H1 (cell line): ENCODE measurements at regions not wholly inside any gene's neighbourhood (a gene's known extent, or its start where the extent isn't known, plus 50 kb on each side); places are given as distances from the start of the nearest gene placed in this dataset.

Experiments
- CTCF ChIA-PET: fragments of 300-600 bp; sonication (Branson Sonifier 250); formaldehyde crosslinking; loops from one replicate; lab custom pipeline; 2021; ENCODE audit not compliant: partially characterized antibody; lab: Charles Lee
- POLR2A ChIA-PET: fragments of 300-600 bp; sonication (Branson Sonifier 250); formaldehyde crosslinking; loops from one replicate; lab custom pipeline; 2021; ENCODE audit warnings: inconsistent platforms; ENCODE audit not compliant: partially characterized antibody; lab: Charles Lee
- DNase-seq, 2 experiments: peaks; one replicate each; pipeline versions ENCODE4 v3.0.0 to v3.0.0-alpha.2; 2010 to 2022; ENCODE audit warnings: low spot score in 2 of 2, low read depth in 1 of 2, mixed read lengths in 1 of 2
- FAIRE-seq: peaks from 2 replicates; lab custom pipeline; 2011; peaks lifted over from hg19 to GRCh38; lab: Jason Lieb, UNC
- H2AFZ ChIP-seq: 2 replicates; pipeline ENCODE4 v1.8.1; 2012; ENCODE audit warnings: low read length, inconsistent platforms
- H2AK5ac ChIP-seq: 2 replicates; pipeline ENCODE4 v1.6.1; 2013; ENCODE audit warnings: low read depth, low read length
- H2BK120ac ChIP-seq: replicated peaks from 2 replicates; pipeline ENCODE3; 2013; ENCODE audit warnings: low read depth, low read length, inconsistent platforms
- H2BK12ac ChIP-seq: 2 replicates; pipeline ENCODE4 v1.6.1; 2013; ENCODE audit warnings: low read depth, low read length
- H2BK15ac ChIP-seq: 2 replicates; pipeline ENCODE4 v1.6.1; 2013; ENCODE audit warnings: low read length
- H2BK20ac ChIP-seq: 2 replicates; pipeline ENCODE4 v1.6.1; 2013; ENCODE audit warnings: low read length
- H2BK5ac ChIP-seq: 2 replicates; pipeline ENCODE4 v1.6.1; 2013; ENCODE audit warnings: low read depth, low read length
- H3K14ac ChIP-seq: 2 replicates; pipeline ENCODE4 v1.6.1; 2013; ENCODE audit warnings: inconsistent platforms; ENCODE audit not compliant: insufficient read length
- H3K18ac ChIP-seq: 2 replicates; pipeline ENCODE4 v1.6.1; 2013; ENCODE audit warnings: low read length; ENCODE audit errors: extremely low read depth
- H3K23ac ChIP-seq: 2 replicates; pipeline ENCODE4 v1.6.1; 2013; ENCODE audit warnings: inconsistent platforms; ENCODE audit not compliant: insufficient read length
- H3K23me2 ChIP-seq: 2 replicates; pipeline ENCODE4 v1.6.1; 2013; ENCODE audit warnings: low read depth, low read length
- H3K27ac ChIP-seq: 2 replicates; pipeline ENCODE4 v1.6.1; 2011; ENCODE audit warnings: low read depth, low read length, inconsistent platforms
- H3K27me3 ChIP-seq, 4 experiments: replicated peaks in 1 of 4; 1 replicate in 1 of 4; 2 replicates in 3 of 4; pipeline versions ENCODE4 v1.6.1 to v1.8.1; 2011 to 2013; ENCODE audit warnings: low read length in 3 of 4, mild to moderate bottlenecking in 3 of 4, inconsistent platforms in 2 of 4, mixed read lengths in 2 of 4, moderate library complexity in 1 of 4; ENCODE audit not compliant: control insufficient read depth in 3 of 4, insufficient read depth in 3 of 4; ENCODE audit errors: extremely low read depth in 1 of 4
- H3K36me3 ChIP-seq, 4 experiments: 2 replicates each; pipeline versions ENCODE4 v1.6.1 to v1.8.1; 2011 to 2013; ENCODE audit warnings: mild to moderate bottlenecking in 4 of 4, low read length in 3 of 4, moderate library complexity in 2 of 4, control low read depth in 1 of 4, inconsistent platforms in 1 of 4; ENCODE audit not compliant: insufficient read depth in 4 of 4, control insufficient read depth in 2 of 4
- H3K4ac ChIP-seq: replicated peaks from 2 replicates; pipeline ENCODE3; 2013; ENCODE audit warnings: low read length, low read depth, mixed read lengths, inconsistent platforms; ENCODE audit not compliant: insufficient read length
- H3K4me1 ChIP-seq, 4 experiments: replicated peaks in 1 of 4; 1 replicate in 1 of 4; 2 replicates in 3 of 4; pipeline versions ENCODE4 v1.6.1 to v1.8.1; 2011 to 2013; ENCODE audit warnings: low read length in 3 of 4, inconsistent platforms in 2 of 4, mixed read lengths in 1 of 4; ENCODE audit not compliant: insufficient read depth in 4 of 4, control insufficient read depth in 3 of 4
- H3K4me2 ChIP-seq, 2 experiments: 2 replicates each; pipeline versions ENCODE4 v1.6.1 to v1.8.1; 2011 to 2013; ENCODE audit warnings: low read depth in 2 of 2, low read length in 2 of 2, control low read depth in 1 of 2, inconsistent platforms in 1 of 2, mild to moderate bottlenecking in 1 of 2; ENCODE audit not compliant: insufficient read depth in 1 of 2
- H3K4me3 ChIP-seq, 4 experiments: fragments of 200-600, 300-600 bp in 1 of 4; sonication (generic), shearing (Covaris generic), sonication (Bioruptor Twin) in 1 of 4; 2 replicates each; pipeline versions ENCODE4 v1.5.1 to v1.8.1; 2011 to 2016; ENCODE audit warnings: low read length in 4 of 4, low read depth in 3 of 4, control low read depth in 2 of 4, inconsistent platforms in 2 of 4, mild to moderate bottlenecking in 2 of 4, mixed read lengths in 1 of 4, moderate library complexity in 1 of 4; ENCODE audit not compliant: insufficient read depth in 2 of 4; ENCODE audit errors: extremely low read depth in 1 of 4
- H3K56ac ChIP-seq: replicated peaks from 2 replicates; pipeline ENCODE3; 2013; ENCODE audit warnings: low read depth, mild to moderate bottlenecking, mixed read lengths, low read length, inconsistent platforms; ENCODE audit not compliant: insufficient read length
- H3K79me1 ChIP-seq: 2 replicates; pipeline ENCODE4 v1.6.1; 2013; ENCODE audit warnings: low read depth, low read length, control low read depth
- H3K79me2 ChIP-seq, 2 experiments: 2 replicates each; pipeline versions ENCODE4 v1.6.1 to v1.8.1; 2012 to 2013; ENCODE audit warnings: low read length in 2 of 2, mild to moderate bottlenecking in 2 of 2, inconsistent platforms in 1 of 2; ENCODE audit not compliant: insufficient read depth in 2 of 2, control insufficient read depth in 1 of 2
- H3K9ac ChIP-seq, 4 experiments: replicated peaks in 1 of 4; 1 replicate in 1 of 4; 2 replicates in 3 of 4; pipeline versions ENCODE4 v1.6.1 to v1.8.1; 2011 to 2013; ENCODE audit warnings: low read depth in 3 of 4, low read length in 3 of 4, control low read depth in 2 of 4, mild to moderate bottlenecking in 2 of 4, moderate library complexity in 2 of 4, inconsistent platforms in 1 of 4; ENCODE audit errors: extremely low read depth in 1 of 4
- H3K9me3 ChIP-seq, 2 experiments: 2 replicates each; pipeline versions ENCODE4 v1.6.1 to v1.8.1; 2012 to 2013; ENCODE audit warnings: mild to moderate bottlenecking in 2 of 2, moderate library complexity in 2 of 2, control low read depth in 1 of 2, inconsistent platforms in 1 of 2, low read depth in 1 of 2, low read length in 1 of 2, mixed read lengths in 1 of 2; ENCODE audit not compliant: insufficient read depth in 2 of 2
- H4K20me1 ChIP-seq, 2 experiments: replicated peaks in 1 of 2; 2 replicates each; pipeline versions ENCODE3 to v1.8.1; 2011 to 2013; ENCODE audit warnings: inconsistent platforms in 2 of 2, low read length in 2 of 2, mild to moderate bottlenecking in 1 of 2; ENCODE audit not compliant: insufficient read depth in 2 of 2, control insufficient read depth in 1 of 2
- H4K5ac ChIP-seq: 2 replicates; pipeline ENCODE4 v1.6.1; 2013; ENCODE audit warnings: low read length, low read depth, mixed read lengths, inconsistent platforms; ENCODE audit not compliant: insufficient read length
- H4K8ac ChIP-seq: 2 replicates; pipeline ENCODE4 v1.8.0; 2013; ENCODE audit warnings: mild to moderate bottlenecking, moderate library complexity, low read length, inconsistent platforms; ENCODE audit not compliant: insufficient read depth; ENCODE audit errors: extremely low read depth
- H4K91ac ChIP-seq: replicated peaks from 2 replicates; pipeline ENCODE3; 2013; ENCODE audit warnings: low read length, mixed read lengths, inconsistent platforms; ENCODE audit not compliant: insufficient read length
- ATF3 ChIP-seq: IDR thresholded peaks from 2 replicates; pipeline ENCODE4 v1.6.1; 2011; ENCODE audit warnings: low read depth, mild to moderate bottlenecking, low read length; ENCODE audit not compliant: insufficient read depth
- BRCA1 ChIP-seq: IDR thresholded peaks from 2 replicates; pipeline ENCODE4 v1.6.1; 2012; ENCODE audit warnings: low read depth, low read length, improper control_type of control experiment
- CBX8 ChIP-seq: fragments of 300-800, 300-1000 bp; sonication (generic); IDR thresholded peaks from 2 replicates; pipeline ENCODE4 v1.7.1; 2016; ENCODE audit warnings: low read depth, low read length, borderline replicate concordance
- CHD1 ChIP-seq: IDR thresholded peaks from 2 replicates; pipeline ENCODE4 v1.6.1; 2012; ENCODE audit warnings: low read depth, low read length, improper control_type of control experiment
- EGR1 ChIP-seq: IDR thresholded peaks from 2 replicates; pipeline ENCODE4 v1.6.1; 2011; ENCODE audit warnings: low read depth, low read length, borderline replicate concordance
- FOSL1 ChIP-seq: IDR thresholded peaks from 2 replicates; pipeline ENCODE4 v1.6.1; 2011; ENCODE audit warnings: mild to moderate bottlenecking, low read depth, low read length, moderate library complexity; ENCODE audit not compliant: insufficient read depth
- KDM1A ChIP-seq: fragments of 200-600, 300-600 bp; sonication (generic); IDR thresholded peaks from 2 replicates; pipeline ENCODE4 v1.7.1; 2016; ENCODE audit warnings: mild to moderate bottlenecking, low read length, borderline replicate concordance
- POLR2A ChIP-seq, 2 experiments: IDR thresholded peaks; 1 replicate in 1 of 2; 2 replicates in 1 of 2; pipeline ENCODE4 v1.6.1; 2011; ENCODE audit warnings: low read depth in 2 of 2, low read length in 2 of 2, mild to moderate bottlenecking in 2 of 2; ENCODE audit errors: control extremely low read depth in 1 of 2
- POLR2AphosphoS5 ChIP-seq: IDR thresholded peaks from 2 replicates; pipeline ENCODE4 v1.6.1; 2011; ENCODE audit warnings: low read depth, low read length
- POU5F1 ChIP-seq: IDR thresholded peaks from 2 replicates; pipeline ENCODE4 v1.6.1; 2011; ENCODE audit warnings: low read depth, mild to moderate bottlenecking, low read length, moderate library complexity
- RAD21 ChIP-seq, 2 experiments: IDR thresholded peaks in 1 of 2; conservative IDR thresholded peaks in 1 of 2; 2 replicates each; pipeline ENCODE4 v1.6.1; 2011; ENCODE audit warnings: low read depth in 2 of 2, low read length in 2 of 2, improper control_type of control experiment in 1 of 2, inconsistent platforms in 1 of 2, mild to moderate bottlenecking in 1 of 2, moderate library complexity in 1 of 2
- SRF ChIP-seq: IDR thresholded peaks from 2 replicates; pipeline ENCODE4 v1.6.1; 2011; ENCODE audit warnings: mild to moderate bottlenecking, low read depth, low read length, moderate library complexity
- TAF7 ChIP-seq: optimal IDR thresholded peaks from 2 replicates; pipeline ENCODE3; 2011; ENCODE audit warnings: low read depth, mild to moderate bottlenecking, inconsistent platforms, low read length, moderate library complexity, borderline replicate concordance
- TCF12 ChIP-seq: IDR thresholded peaks from 2 replicates; pipeline ENCODE4 v1.6.1; 2011; ENCODE audit warnings: low read depth, mild to moderate bottlenecking, low read length
- ZNF274 ChIP-seq: IDR thresholded peaks from 2 replicates; pipeline ENCODE4 v1.7.0; 2012; ENCODE audit warnings: low read length, borderline replicate concordance; ENCODE audit errors: extremely low read depth
- WGBS, 2 experiments: shearing (Covaris generic) in 1 of 2; methylation state at CpG; one replicate each; pipeline versions ENCODE4 v1.1.6 to v1.1.7; 2013 to 2015; ENCODE audit warnings: low lambda C conversion rate in 2 of 2, mixed read lengths in 2 of 2, inconsistent platforms in 1 of 2, low coverage in 1 of 2, missing lambda C conversion rate in 1 of 2; ENCODE audit not compliant: insufficient replicate concordance in 2 of 2, insufficient coverage in 1 of 2, insufficient read length in 1 of 2; ENCODE audit errors: extremely low coverage in 1 of 2, missing lambda C conversion rate in 1 of 2; 5-methylcytosine and 5-hydroxymethylcytosine counted together

DNA sequence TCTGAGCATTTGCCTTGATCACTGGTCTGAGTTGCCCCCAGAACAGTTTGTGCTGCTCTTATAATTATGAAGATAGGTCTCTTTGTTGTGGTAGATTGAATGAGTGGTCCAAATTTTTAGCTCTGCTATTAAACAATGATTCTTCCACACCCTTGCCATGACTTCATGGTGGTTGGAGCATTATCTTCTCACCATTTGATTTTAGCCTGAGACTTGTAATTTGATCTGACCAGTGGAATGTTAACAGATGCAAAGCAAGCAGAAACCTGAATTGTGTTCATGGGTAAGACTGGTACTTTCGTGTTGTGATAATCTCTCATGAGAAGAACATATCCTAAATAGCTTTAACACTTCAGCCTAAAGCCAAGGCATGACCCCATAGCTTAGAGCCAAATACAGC lies 139.1 kb downstream of the TFPI2 start:
- Histone ChIP-seq H3K4me3 (no peak overlapping the region), H3K36me3 (no peaks in the 10 kb centered on the region; a peak in 1 of 8 replicates), H3K56ac (no peak overlapping the region), H3K18ac (no peak overlapping the region), H3K4me1 (no peaks in the 10 kb centered on the region), H3K4me2 (no peak overlapping the region), H3K79me2 (no peaks in the 10 kb centered on the region), H2BK15ac (no peak overlapping the region), H2AK5ac (no peak overlapping the region), H3K9me3 (0 out of 4 replicates have a peak, but pooled peaks cover 2 to 3% of the 10 kb centered on the region in 2 experiments), H3K9ac (no peak overlapping the region), H3K4ac (no peak overlapping the region), H2BK12ac (no peak overlapping the region), H4K5ac (no peak overlapping the region), H4K91ac (no peak overlapping the region), H3K27me3 (no peaks in the 10 kb centered on the region), H2AFZ (no peak overlapping the region), H3K79me1 (no peaks in the 10 kb centered on the region), H4K20me1 (no peaks in the 10 kb centered on the region), H3K27ac (no peak overlapping the region), H2BK5ac (no peak overlapping the region), H3K23me2 (no peaks in the 10 kb centered on the region), H2BK20ac (no peak overlapping the region), H3K23ac (no peak overlapping the region), H4K8ac (no peak overlapping the region), H2BK120ac (no peak overlapping the region), H3K14ac (no peak overlapping the region)
- DNase-seq (no peak), FAIRE-seq (no peak)
- WGBS, 2 experiments, result 71% methylated on average over 1 of the region's 1 CpG; no CpG with 5 or more reads in 1 of the 2 experiments
- no peak for TF ChIP-seq ZNF274
- TF ChIP-seq CBX8, result no peak
- no peak for TF ChIP-seq BRCA1
- no peak for TF ChIP-seq POLR2A (IDR thresholded peaks at IDR 0.05; ENCODE audit: control extremely low read depth in 1 of 2, low read depth in 2 of 2, low read length in 2 of 2)
- TF ChIP-seq POLR2AphosphoS5, result no peak
- TF ChIP-seq EGR1, result no peak
- no peak for TF ChIP-seq SRF
- no peak for TF ChIP-seq TCF12
- no peak for TF ChIP-seq FOSL1
- no peak for TF ChIP-seq RAD21 (IDR thresholded peaks at IDR 0.05 in 1 of 2, conservative IDR thresholded peaks at IDR 0.05 in 1 of 2; ENCODE audit: low read depth in 2 of 2, low read length in 2 of 2)
- no peak for TF ChIP-seq POU5F1
- no peak for TF ChIP-seq CHD1
- no peak for TF ChIP-seq ATF3
- no peak for TF ChIP-seq KDM1A
- TF ChIP-seq TAF7, result no peak
- ChIA-PET CTCF (interaction anchor here (0.8 to 2.3 kb wide), 3 partner anchors 9 to 130 kb away, joined by 3 to 8 read pairs (median 8); no protein-coding TSS in a partner anchor), POLR2A (no interaction called here)
